ENCODE measurements at regions not wholly inside any gene's neighbourhood (a gene's known extent, or its start where the extent isn't known, plus 50 kb on each side); places are given as distances from the start of the nearest gene placed in this dataset.
"Not testable (repeated sequence)": the region's sequence is repeated elsewhere in the genome, so short reads cannot be mapped to it uniquely, and the experiment has no call there.

DNA sequence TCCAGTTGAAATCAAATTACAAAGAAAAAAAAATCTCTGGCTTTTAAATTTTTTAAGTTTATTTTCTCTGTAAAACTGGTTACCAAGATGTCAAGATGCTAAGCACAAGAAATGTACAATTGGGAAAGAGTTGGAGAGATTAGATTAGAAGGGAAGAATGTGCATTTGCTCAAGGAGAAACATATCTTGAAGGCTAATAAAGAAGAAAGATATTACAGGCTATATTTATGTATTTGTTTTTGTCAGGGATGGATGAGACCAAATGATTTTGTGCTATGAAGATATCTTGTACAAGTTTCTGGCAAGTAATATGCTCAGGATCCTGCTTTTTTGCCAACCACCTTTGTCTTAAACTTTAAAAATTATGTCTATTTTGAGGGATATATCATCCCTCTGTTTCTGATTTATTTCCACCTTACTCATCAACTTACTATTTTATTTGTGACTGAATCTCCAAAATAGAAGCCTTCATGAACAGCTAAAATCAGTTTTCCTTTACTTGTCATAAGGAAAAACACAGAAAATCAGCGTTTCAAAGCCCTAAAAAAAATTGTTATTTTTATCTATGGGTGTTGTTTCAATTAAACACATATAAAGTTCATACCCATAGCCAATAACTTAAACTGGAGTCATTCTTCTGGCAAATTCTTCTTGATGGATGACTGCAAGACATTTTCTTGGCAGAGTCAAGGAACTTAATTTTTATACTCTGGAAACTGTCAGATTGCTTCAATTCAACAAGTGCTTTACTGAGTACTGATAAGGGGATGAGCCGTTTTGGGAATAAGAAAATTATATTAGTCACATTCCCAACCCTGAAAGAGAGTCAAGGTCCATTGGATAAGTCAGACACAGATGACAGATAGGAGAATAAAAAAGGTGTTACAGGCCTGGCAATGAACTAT, 141.8 kb downstream of the CTH start:
- intact Hi-C loops (cut with DNase I) = no loop called here
- DNase-seq (ENCODE audit: low spot score) = no peak

DNA sequence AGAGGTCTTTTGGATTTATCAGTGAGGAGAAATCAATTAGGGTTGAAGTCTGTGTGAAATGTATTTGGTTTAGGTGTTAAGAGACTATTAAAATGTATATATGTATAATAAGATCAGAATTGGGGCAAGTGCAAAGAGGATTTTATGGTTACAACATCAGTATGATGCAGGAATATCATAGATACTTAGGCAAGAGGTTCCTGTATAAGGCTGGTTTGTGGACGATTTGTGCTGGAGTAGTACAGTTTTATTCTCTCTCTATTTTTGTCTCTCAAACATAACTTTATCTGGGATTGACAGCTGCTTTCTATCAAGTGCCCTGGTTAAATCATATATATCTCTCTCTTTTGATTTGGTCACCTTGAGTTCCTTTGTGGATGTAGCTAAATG, 142.5 kb downstream of the CTH start:
- intact Hi-C loops (cut with DNase I) = no loop called here
- no peak for DNase-seq (ENCODE audit: low spot score)

DNA sequence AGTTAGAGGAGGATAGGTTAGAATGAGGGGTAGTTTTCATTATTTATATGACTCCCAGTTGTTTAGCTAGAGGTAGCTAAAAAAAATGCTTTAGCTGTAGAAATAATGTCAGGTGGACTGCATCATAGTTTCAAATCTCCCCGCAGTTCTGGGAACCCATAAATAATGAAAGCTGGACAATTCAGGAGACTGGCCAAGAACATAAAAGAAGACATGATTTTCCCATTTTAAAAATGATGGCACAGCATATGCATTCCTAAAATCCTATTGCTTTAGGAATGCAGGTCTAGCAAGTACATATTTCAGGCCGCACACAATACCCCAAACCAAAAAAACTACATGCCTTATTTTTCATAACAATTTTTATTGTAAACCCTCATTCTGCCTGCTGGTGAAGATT, 143.3 kb downstream of the CTH start:
- DNase-seq (ENCODE audit: low spot score) = no peak
- intact Hi-C loops (cut with DNase I) = no loop called here

DNA sequence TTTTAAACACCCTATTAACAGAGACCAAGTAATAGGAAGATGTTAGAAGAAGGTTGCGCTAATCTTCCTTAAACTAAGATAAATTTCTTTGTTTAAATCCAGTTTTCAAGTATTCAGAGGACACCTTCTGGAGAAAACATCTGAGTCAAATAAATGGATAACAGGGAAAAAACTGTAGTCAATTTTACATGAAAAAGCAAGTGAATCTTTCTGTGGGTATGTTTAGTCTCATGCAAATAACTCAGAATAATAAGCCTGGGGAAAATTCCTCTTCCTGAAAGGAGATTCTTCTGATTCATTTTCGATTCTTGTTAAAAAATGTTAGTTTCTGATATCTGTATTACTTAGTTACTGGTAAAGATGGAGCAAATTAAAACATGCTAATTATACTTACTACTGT, 145.5 kb downstream of the CTH start:
- DNase-seq (ENCODE audit: low spot score) = no peak
- intact Hi-C loops (cut with DNase I) = no loop called here

DNA sequence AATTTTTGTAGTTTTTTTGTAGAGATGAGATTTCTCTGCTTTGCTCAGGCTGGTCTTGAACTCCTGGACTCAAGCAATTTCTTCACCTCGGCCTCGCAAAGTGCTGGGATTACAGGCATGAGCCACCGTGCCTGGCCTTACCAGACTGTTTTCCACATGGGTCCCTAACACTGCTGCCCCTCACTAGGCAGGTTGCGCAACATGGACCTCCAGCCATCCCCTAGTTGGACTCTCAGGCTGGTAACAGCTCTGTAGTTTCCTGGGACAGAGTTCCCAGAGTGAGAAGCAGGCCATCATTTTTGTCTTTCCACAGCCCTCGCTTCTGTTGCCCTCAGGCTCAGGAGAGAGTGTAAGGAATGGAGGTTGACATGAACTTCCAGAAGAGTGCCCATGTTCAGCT, 156.1 kb downstream of the CTH start:
- intact Hi-C loops (cut with DNase I) = no loop called here

DNA sequence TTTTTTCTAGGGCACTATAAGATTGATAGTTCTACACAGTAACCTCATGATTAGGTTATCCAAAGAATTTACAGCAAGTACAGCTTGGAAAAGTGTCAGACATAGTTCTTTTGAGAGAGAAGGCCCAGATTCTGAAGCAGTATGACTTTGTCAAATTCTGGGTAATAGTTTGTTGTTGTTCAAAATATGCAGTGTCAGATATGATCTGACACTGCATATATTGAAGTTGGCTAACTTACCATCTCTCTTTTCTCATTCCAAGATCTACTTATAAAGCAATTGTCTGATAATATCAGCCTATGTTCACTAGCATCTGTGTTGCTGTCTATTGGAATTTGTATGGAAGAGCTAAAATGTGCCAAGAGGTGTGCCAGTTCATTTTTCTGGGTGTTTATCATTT, 160.1 kb downstream of the CTH start:
- intact Hi-C loops (cut with DNase I) = no loop called here
- no peak for DNase-seq (ENCODE audit: low spot score)

More for the DNA sequence above, 156.1 kb downstream of the CTH start:
- DNase-seq (ENCODE audit: low spot score) = no peak

DNA sequence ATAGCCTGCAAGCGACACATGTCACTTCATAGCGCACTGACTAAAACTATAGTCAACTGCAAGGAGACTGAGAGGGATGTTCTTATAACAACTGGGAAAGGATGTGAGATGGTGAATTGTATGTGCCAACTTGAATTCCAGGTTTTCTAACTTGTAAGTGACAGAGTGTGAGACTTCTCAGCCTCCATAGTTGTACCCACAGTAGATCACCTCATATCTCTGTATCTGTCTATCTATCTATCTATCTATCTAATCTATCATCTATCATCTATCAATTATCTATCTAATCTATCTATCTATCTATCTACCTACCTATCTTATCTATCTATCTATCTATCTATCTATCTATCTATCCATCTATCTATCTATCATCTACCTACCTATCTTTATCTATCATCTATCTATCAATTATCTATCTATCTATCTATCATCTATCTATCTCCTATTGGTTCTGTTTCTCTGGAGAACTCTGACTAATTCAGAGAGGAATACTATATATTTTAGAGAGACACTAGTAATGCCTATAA, 162.3 kb downstream of the CTH start:
- no peak for DNase-seq (ENCODE audit: low spot score)
- intact Hi-C loops (cut with DNase I) = no loop called here

DNA sequence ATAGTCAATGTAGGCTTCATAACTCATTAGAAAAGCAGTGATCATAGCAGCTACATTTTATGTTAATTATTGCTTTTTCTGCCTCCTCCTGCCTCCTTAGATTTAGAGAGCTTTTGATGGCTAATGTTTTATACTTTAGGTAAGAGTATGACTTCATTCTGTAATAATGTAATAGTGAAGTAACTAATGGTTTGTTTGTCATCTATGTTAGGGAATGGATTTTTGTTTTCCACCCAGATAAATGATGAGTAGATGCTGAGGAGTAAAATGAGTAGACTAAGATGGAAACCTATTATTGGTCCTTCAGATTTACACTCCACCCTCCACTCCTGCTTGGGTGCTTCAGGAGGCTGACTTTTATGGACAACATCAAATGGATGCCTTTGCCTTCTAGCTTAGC, 170.6 kb downstream of the CTH start:
- no peak for DNase-seq (ENCODE audit: low spot score)
- intact Hi-C loops (cut with DNase I) = no loop called here

DNA sequence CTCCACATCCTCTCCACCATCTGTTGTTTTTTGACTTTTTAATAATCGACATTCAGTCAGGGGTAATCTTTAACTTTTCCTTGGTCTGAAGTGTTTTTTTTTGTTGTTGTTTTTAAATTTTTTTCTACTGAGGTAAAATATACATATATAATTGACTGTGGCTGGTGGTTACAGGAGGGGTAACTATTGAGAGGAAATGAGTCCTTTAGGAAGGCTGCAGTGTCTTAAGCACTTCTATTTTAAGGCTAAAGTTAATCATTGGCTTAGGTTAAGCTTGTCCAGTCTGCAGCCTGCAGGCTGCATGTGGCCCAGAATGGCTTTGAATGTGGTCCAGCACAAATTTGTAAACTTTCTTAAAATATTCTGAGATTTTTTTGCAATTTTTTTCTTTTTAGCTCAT, 172.5 kb downstream of the CTH start:
- DNase-seq (ENCODE audit: low spot score) = no peak
- intact Hi-C loops (cut with DNase I) = no loop called here

DNA sequence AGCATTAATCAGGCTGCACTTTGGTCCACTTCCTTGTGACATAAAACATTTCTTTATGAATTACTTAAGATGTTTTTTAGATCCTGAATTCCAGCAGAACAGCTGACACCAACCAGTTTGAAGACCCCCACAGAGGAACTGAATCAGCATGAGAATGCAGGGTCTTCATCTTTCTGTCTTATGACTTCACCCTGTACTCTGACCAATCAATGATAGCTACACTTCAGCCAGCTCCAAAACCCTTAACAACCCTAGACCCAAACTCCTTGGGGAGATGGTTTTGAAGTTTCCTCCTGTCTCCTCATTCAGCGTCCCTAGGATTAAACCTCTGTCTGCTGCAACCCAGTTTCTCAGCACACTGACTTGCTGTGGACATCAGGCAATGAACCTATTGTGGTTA, 175.0 kb downstream of the CTH start:
- no peak for DNase-seq (ENCODE audit: low spot score)
- intact Hi-C loops (cut with DNase I) = loop anchor here in 1 of 2 donors (5.0 kb wide), 1 partner anchor 654 kb away; no protein-coding TSS in a partner anchor

DNA sequence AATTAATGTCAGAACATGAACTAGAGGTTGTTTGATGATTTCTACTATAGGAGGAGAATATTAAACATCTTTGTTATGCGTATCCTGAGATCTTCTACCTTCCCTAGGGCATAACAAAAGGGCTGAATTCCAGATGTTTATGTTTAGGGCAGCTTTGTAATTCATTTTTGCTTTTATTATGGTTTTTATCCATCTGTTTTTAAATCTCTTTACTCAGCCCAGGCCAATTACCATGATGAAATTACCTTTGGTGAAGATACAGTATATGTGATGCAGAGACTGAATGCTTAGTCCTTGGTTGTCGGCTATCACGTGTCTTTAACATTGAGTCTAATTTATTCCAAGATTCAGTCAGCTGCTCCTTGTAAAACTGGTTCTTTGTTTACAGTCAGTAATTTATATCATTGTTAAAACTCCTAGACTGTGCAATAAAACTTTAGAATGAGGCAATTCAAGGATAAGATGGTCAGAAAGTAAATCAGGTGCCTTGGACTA, 176.9 kb downstream of the CTH start:
- intact Hi-C loops (cut with DNase I) = loop anchor here in 1 of 2 donors (5.0 kb wide), 1 partner anchor 656 kb away; no protein-coding TSS in a partner anchor
- DNase-seq (ENCODE audit: low spot score) = no peak

DNA sequence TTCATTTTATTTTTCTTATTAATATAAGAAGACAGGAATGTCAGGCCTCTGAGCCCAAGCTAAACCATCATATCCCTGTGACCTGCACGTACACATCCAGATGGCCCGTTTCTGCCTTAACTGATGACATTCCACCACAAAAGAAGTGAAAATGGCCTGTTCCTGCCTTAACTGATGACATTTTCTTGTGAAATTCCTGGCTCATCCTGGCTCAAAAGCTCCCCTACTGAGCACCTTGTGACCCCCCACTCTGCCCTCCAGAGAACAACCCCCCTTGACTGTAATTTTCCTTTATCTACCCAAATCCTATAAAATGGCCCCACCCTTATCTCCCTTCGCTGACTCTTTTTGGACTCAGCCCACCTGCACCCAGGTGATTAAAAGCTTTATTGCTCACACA, 182.5 kb downstream of the CTH start:
- DNase-seq (ENCODE audit: low spot score); intact Hi-C loops (cut with DNase I): not testable (repeated sequence)

DNA sequence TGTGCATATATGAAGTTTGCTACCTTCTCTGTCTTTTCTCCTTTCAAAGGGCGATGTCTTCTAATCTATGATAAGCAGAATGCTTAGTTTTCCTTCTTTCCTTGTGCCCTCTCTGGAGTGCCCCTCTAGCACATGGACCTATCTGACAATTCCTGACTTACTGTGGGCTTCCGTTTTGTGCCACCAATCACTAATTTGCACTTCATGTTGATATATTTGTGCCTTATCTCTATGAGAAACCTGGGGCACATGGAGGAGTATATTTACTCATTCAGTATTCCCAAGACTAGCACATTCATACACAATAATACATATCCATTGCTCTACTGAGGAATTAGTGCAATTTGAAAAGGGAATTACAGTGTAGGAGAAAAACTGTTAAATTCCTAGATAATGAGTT, 197.7 kb downstream of the CTH start:
- intact Hi-C loops (cut with DNase I) = no loop called here
- DNase-seq (ENCODE audit: low spot score) = no peak

DNA sequence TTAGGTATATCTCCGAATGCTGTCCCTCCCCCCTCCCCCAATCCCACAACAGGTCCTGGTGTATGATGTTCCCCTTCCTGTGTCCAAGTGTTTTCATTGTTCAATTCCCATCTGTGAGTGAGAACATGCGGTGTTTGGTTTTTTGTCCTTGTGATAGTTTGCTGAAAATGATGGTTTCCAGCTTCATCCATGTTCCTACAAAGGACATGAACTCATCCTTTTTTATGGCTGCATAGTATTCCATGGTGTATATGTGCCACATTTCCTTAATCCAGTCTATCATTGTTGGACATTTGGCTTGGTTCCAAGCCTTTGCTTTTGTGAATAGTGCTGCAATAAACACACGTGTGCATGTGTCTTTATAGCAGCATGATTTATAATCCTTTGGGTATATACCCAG, 199.1 kb downstream of the CTH start:
- DNase-seq (ENCODE audit: low spot score) = not testable (repeated sequence)

DNA sequence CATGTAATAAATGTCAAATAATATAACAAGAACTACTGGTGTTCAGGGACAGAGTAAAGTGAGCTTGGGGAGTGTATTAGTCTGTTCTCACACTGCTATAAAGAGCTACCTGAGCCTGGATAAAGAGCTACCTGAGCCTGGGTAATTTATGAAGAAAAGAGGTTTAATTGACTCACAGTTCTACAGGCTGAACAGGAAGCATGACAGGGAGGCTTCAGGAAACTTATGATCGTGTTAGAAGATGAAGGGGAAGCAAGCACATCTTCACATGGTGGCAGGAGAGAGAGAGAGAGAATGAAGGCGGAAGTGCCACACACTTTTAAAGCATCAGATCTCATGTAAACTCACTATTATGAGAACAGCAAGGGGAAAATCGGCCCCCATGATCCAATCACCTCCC, 205.9 kb downstream of the CTH start:
- no peak for DNase-seq (ENCODE audit: low spot score)

More for the DNA sequence above, 199.1 kb downstream of the CTH start:
- intact Hi-C loops (cut with DNase I) = not testable (repeated sequence)

DNA sequence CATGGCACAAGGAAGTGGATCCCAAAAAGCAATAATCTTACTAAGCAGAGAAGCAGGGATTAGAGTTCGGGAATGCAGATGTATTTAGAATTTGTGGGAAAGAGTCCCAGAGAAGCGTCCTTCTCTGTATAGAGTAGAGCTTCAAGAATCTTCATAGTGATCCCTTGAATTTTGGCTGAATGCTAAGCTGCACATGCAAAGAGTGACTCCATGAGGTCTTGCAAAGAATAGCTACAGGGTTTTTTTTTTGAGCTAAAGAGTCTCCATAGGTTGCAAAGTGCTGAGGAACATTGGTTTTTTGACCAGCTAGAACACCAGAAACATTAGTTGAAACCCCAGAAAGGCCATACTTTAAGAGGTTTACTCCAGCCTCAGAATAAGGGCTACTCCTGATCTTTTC, 206.7 kb downstream of the CTH start:
- DNase-seq (ENCODE audit: low spot score) = no peak
- intact Hi-C loops (cut with DNase I) = no loop called here

More for the DNA sequence above, 205.9 kb downstream of the CTH start:
- intact Hi-C loops (cut with DNase I) = no loop called here

DNA sequence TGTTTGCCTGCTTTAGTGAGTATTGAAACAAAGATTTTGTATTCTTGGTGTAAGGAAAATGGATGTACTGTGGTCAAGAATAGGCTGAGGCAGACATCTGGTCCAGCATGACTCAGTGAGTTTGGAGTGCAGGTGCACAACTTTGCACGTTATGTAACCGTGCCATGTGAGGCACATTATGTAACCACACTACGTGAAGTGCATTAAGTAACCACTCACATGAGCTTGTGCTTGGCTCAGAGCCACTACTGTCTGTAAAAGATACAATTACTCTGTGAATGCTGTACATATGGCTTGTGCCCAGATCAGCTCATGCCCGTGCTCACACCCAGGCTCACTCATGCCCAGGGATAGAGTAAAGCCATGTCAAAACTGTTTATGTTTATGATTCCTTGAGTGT, 216.8 kb downstream of the CTH start:
- intact Hi-C loops (cut with DNase I) = no loop called here
- DNase-seq (ENCODE audit: low spot score) = no peak

DNA sequence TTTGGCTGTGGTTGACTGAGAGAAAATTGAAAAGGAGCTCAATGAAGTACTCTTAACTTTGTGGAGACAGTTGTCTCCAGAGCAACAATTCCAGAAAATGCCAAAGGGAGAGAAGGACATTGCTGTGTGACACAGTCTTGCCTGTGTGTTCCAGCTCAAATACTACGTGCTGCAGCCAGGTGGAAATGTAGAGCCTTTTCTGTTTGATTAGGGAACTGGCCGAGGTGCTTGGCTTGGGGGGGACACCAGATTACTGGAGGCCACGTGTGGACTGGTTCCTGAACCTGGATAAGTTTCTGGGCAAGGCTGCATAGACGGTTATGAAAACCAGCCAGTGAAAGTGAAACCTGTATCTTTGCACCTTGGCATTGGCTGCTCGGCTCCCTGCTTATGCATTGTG, 217.9 kb downstream of the CTH start:
- no peak for DNase-seq (ENCODE audit: low spot score)
- intact Hi-C loops (cut with DNase I) = no loop called here

DNA sequence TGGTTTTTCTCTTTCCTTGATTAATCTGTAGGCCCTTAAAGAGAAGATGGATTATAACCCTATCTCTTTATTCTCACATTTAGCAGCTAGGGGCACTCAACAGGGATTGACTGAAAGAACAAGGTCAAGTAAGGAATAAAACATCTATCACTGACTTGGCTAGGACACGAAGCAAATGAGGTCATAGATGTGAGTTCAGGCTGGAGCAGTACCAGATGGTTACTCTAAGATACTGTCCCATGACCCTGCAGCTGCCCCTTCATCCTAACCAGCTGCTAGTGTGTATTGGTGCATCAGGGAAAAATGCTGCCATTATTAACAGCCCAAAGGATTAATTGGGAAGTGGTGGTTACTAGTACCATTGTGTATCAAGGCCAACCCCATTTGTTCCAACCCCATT, 221.9 kb downstream of the CTH start:
- no peak for DNase-seq (ENCODE audit: low spot score)
- intact Hi-C loops (cut with DNase I) = no loop called here

DNA sequence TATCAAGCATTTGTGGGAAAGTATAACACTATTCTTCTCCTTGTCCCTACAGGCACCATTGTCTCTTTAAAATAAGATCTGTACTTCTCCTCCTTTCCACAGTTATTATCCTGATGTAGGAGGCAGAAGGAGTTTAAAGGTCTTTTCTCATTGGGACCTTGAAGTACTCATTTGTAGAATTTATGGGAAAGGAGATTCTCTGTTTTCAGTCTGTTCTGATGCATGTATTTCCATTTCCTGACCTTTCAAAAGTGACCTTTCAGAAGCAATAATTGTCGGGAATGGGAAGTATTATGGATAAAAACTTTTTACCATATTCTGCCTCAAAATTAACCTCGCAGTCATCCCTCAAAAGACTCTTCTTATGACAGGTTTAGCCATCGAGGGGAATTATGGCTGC, 224.8 kb downstream of the CTH start:
- no peak for DNase-seq (ENCODE audit: low spot score)
- intact Hi-C loops (cut with DNase I) = no loop called here

DNA sequence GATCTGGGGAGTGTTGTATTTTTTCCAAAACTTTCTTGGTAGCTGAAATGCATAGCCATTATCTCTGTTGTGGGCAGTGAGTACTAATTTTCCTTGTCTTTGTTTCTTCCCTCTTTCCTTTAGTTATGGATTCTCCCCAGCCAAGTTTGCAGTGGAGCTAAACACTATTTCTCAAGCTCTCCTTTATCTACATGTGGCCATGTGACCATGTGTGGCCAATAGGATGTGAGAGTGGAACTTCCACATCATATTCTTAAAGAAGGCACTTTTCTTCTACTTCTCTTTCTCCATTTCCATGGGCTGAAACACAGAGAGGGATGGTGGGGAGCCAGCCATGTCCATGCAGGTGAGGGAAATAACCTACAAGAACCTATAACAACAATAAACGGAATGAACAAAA, 230.8 kb downstream of the CTH start:
- intact Hi-C loops (cut with DNase I) = no loop called here
- DNase-seq (ENCODE audit: low spot score) = no peak

Data from posterior vena cava (tissue), 2 donors.